Spleen (tissue), 7 donors: ENCODE measurements at regions not wholly inside any gene's neighbourhood (a gene's known extent, or its start where the extent isn't known, plus 50 kb on each side); places are given as distances from the start of the nearest gene placed in this dataset.
"Not testable (repeated sequence)": the region's sequence is repeated elsewhere in the genome, so short reads cannot be mapped to it uniquely, and the experiment has no call there.

Experiments used
- CTCF ChIP-seq, 11 experiments: fragments of 200-600 bp in 7 of 11; fragments of 450-650 bp in 4 of 11; sonication (generic) in 4 of 11; IDR thresholded peaks in 8 of 11; conservative IDR thresholded peaks in 3 of 11; 1 replicate in 7 of 11; 2 replicates in 4 of 11; pipeline versions ENCODE4 v1.4.0 to v1.8.0; 2016 to 2021; ENCODE audit warnings: antibody characterized with exemption in 11 of 11, inconsistent platforms in 4 of 11, mild to moderate bottlenecking in 1 of 11
- POLR2A ChIP-seq, 3 donors: fragments of 450-650 bp; IDR thresholded peaks; one replicate each; pipeline ENCODE4 v1.5.1; 2017; ENCODE audit warnings: antibody characterized with exemption in 3 of 3, mild to moderate bottlenecking in 1 of 3
- donor health status: DM: no; HTN: no; CAD: no; lungs with moderate emphysema.
- donor health status: DM: no; HTN: no; CAD: no.
- donor health status: DM: no; HTN: no; CAD: no.

- not testable (repeated sequence) for TF ChIP-seq POLR2A (IDR thresholded peaks at IDR 0.05); CTCF (IDR thresholded peaks at IDR 0.05 in 8 of 11, conservative IDR thresholded peaks at IDR 0.05 in 3 of 11)
Measured at GRCh38 chrX:40861952-40862554, 126.7 kb upstream of the MED14 start.
